Adrenal gland (tissue), 9 donors: ENCODE measurements at regions not wholly inside any gene's neighbourhood (a gene's known extent, or its start where the extent isn't known, plus 50 kb on each side); places are given as distances from the start of the nearest gene placed in this dataset.

Source experiments
- DNase-seq, 7 donors: peaks; one replicate each; pipeline ENCODE4 v3.0.0-alpha.2; 2019 to 2020
- H3K27ac ChIP-seq, 5 donors: fragments of 200-600 bp; sonication (generic) in 4 of 5; 1 replicate in 3 of 5; 2 replicates in 2 of 5; pipeline versions ENCODE4 v1.5.1 to v1.8.0; 2016 to 2020; ENCODE audit warnings: mild to moderate bottlenecking in 1 of 5
- H3K27me3 ChIP-seq: fragments of 200-600 bp; 2 replicates; pipeline ENCODE4 v1.8.0; 2021
- H3K36me3 ChIP-seq, 2 donors: fragments of 200-600 bp; replicated peaks in 1 of 2; 1 replicate in 1 of 2; 2 replicates in 1 of 2; pipeline versions ENCODE4 v1.5.1 to v1.8.0; 2018 to 2022
- H3K4me1 ChIP-seq, 2 donors: fragments of 200-600 bp; replicated peaks in 1 of 2; 1 replicate in 1 of 2; 2 replicates in 1 of 2; pipeline versions ENCODE4 v1.5.1 to v1.8.0; 2018 to 2021
- H3K4me3 ChIP-seq, 4 donors: fragments of 200-600 bp; sonication (generic) in 3 of 4; one replicate each; pipeline ENCODE4 v1.5.1; 2016 to 2018
- H3K9me3 ChIP-seq, 3 donors: fragments of 200-600 bp; sonication (generic) in 1 of 3; replicated peaks in 1 of 3; 1 replicate in 2 of 3; 2 replicates in 1 of 3; pipeline versions ENCODE4 v1.5.1 to v1.8.0; 2016 to 2021
- CTCF ChIP-seq, 6 experiments: fragments of 450-650 bp in 4 of 6; fragments of 200-600 bp in 2 of 6; sonication (generic) in 1 of 6; IDR thresholded peaks; 1 replicate in 5 of 6; 2 replicates in 1 of 6; pipeline versions ENCODE4 v1.5.1 to v1.8.0; 2016 to 2021; ENCODE audit warnings: antibody characterized with exemption in 6 of 6, mild to moderate bottlenecking in 2 of 6, moderate library complexity in 1 of 6
- POLR2A ChIP-seq, 2 donors: fragments of 450-650 bp; IDR thresholded peaks; one replicate each; pipeline ENCODE4 v1.6.1; 2017; ENCODE audit warnings: antibody characterized with exemption in 2 of 2, mild to moderate bottlenecking in 2 of 2, moderate library complexity in 1 of 2
- WGBS, 4 donors: extraction: QIAGEN DNeasy Blood & Tissue Kit in 2 of 4; methylation state at CpG; one replicate each; pipeline versions ENCODE4 v1.1.5 to v1.1.7; 2013 to 2017; 5-methylcytosine and 5-hydroxymethylcytosine counted together
- intact Hi-C, 2 donors: fragments of 100-400 bp; cut with DNase I; formaldehyde crosslinking; loops; one replicate each; pipeline versions ENCODE4 v1.14.1 to v1.15.0; 2022 to 2023
- donor health status: healthy with polysubstance abuse.
- donor health status: Bipolar disorder and iron deficiency.
- donor health status: DM: yes; HTN: yes; CAD: no.
- donor health status: DM: no; HTN: no; CAD: no.
- donor health status: DM: no; HTN: no; CAD: no.

GRCh38 chr3:115217292-115217677, 70.2 kb upstream of the ZBTB20 start:
- intact Hi-C loops, result loop anchor here (5.0 to 10.0 kb wide), 3 partner anchors 475 to 598 kb away; no protein-coding TSS in a partner anchor
- Histone ChIP-seq H3K36me3 (no peaks in the 10 kb centered on the region), H3K27ac (no peak overlapping the region), H3K4me1 (peaks cover 0 to 6% of the 10 kb centered on the region in 2 donors), H3K4me3 (no peak overlapping the region), H3K9me3 (no peaks in the 10 kb centered on the region), H3K27me3 (no peaks in the 10 kb centered on the region)
- WGBS, 4 donors, result 5 to 11% (median 8%) methylated on average over 2 of the region's 2 CpGs
- TF ChIP-seq CTCF (IDR thresholded peaks at IDR 0.05), result no peak
- TF ChIP-seq POLR2A (IDR thresholded peaks at IDR 0.05), result no peak
- DNase-seq, result no peak

- no peak for TF ChIP-seq POLR2A (IDR thresholded peaks at IDR 0.05)
- peak; percentile 60 to 80 (median 74) for TF ChIP-seq CTCF (IDR thresholded peaks at IDR 0.05)
- H3K27ac ChIP-seq, result no peak overlapping the region
- H3K27me3 ChIP-seq, result no peaks in the 10 kb centered on the region
- H3K9me3 ChIP-seq, result no peaks in the 10 kb centered on the region
- WGBS, 4 donors, result 41 to 52% (median 44%) methylated on average over 7 of the region's 7 CpGs
- DNase-seq, result peak in 5 of 7 donors; percentile 27 to 40 (median 35)
- no peak overlapping the region for H3K4me3 ChIP-seq
- H3K4me1 ChIP-seq, result peaks cover 0 to 6% of the 10 kb centered on the region in 2 donors
- H3K36me3 ChIP-seq, result no peaks in the 10 kb centered on the region
- intact Hi-C loops, result loop anchor here (5.0 to 10.0 kb wide), 3 partner anchors 474 to 597 kb away; no protein-coding TSS in a partner anchor
Observed at GRCh38 chr3:115217678-115218451, 70.8 kb upstream of the ZBTB20 start.

- H3K27me3 ChIP-seq, result no peaks in the 10 kb centered on the region
- intact Hi-C loops, result loop anchor here (5.0 to 10.0 kb wide), 3 partner anchors 473 to 596 kb away; no protein-coding TSS in a partner anchor
- no peaks in the 10 kb centered on the region for H3K36me3 ChIP-seq
- H3K9me3 ChIP-seq, result no peaks in the 10 kb centered on the region
- peaks cover 0 to 6% of the 10 kb centered on the region in 2 donors for H3K4me1 ChIP-seq
- 47 to 60% (median 50%) methylated on average over 1 of the region's 1 CpG for WGBS, 4 donors
- DNase-seq, result no peak
- no peak overlapping the region for H3K27ac ChIP-seq
- no peak overlapping the region for H3K4me3 ChIP-seq
- TF ChIP-seq CTCF (IDR thresholded peaks at IDR 0.05) (no peak), POLR2A (IDR thresholded peaks at IDR 0.05) (no peak)
Observed at GRCh38 chr3:115218859-115219258, 71.8 kb upstream of the ZBTB20 start.

GRCh38 chr3:115224687-115225086, 77.6 kb upstream of the ZBTB20 start:
- Histone ChIP-seq H3K27ac (no peak overlapping the region), H3K9me3 (no peaks in the 10 kb centered on the region), H3K27me3 (no peaks in the 10 kb centered on the region), H3K4me1 (no peaks in the 10 kb centered on the region), H3K36me3 (no peaks in the 10 kb centered on the region), H3K4me3 (no peak overlapping the region)
- TF ChIP-seq CTCF (IDR thresholded peaks at IDR 0.05) (no peak), POLR2A (IDR thresholded peaks at IDR 0.05) (no peak)
- intact Hi-C loops, result no loop called here
- 74 to 92% (median 88%) methylated on average over 1 of the region's 1 CpG for WGBS, 4 donors
- no peak for DNase-seq
